AG10803 (cell line): ENCODE measurements at regions not wholly inside any gene's neighbourhood (a gene's known extent, or its start where the extent isn't known, plus 50 kb on each side); places are given as distances from the start of the nearest gene placed in this dataset.
"Not testable (repeated sequence)": the region's sequence is repeated elsewhere in the genome, so short reads cannot be mapped to it uniquely, and the experiment has no call there.

Source experiments
- DNase-seq: peaks from one replicate; pipeline ENCODE4 v3.0.0; 2010; ENCODE audit warnings: low read depth
- H3K4me3 ChIP-seq: 2 replicates; pipeline ENCODE4 v1.5.1; 2011; ENCODE audit warnings: mild to moderate bottlenecking, low read length, control low read depth
- CTCF ChIP-seq: conservative IDR thresholded peaks from 2 replicates; pipeline ENCODE4 v1.5.1; 2011; ENCODE audit warnings: mild to moderate bottlenecking, low read length, control low read depth, inconsistent platforms

GRCh38 chr3:18989237-18989795, 159.0 kb upstream of the KCNH8 start:
- H3K4me3 ChIP-seq, result no peak overlapping the region

DNA sequence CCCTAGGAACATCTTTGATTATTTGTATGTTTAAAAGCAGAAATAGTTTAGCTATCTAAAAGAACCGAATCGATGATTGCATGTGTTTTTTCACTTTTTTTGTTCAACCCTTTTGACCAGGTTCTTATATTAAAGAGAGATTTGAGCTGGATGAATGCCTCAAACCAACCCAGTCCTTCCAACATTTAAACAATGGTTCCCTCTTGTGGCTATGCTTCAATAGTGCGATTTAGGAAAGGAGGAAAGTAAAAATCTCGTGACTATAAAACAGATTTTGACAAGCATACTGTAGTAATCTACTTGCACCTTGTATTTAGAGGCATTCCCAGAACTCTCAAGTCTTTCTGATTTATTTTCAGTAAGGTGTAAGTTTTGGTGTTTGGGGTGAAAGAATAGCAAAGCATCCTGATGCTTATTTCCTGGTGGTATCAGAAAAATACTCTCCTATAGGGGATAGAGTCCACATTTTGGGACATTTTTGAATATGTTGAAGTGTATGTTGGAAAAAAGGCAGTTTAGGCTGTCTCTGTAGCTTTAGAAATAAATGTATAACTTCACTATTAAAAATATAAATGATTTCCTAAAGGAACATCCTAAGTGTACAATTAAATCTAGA, 159.6 kb upstream of the KCNH8 start:
- no peak overlapping the region for H3K4me3 ChIP-seq
- no peak for TF ChIP-seq CTCF
- DNase-seq, result no peak

More at GRCh38 chr3:18989237-18989795, 159.0 kb upstream of the KCNH8 start:
- DNase-seq, result no peak
- no peak for TF ChIP-seq CTCF

GRCh38 chr3:18987862-18988447, 160.4 kb upstream of the KCNH8 start:
- TF ChIP-seq CTCF, result no peak
- no peak for DNase-seq
- no peak overlapping the region for H3K4me3 ChIP-seq

DNA sequence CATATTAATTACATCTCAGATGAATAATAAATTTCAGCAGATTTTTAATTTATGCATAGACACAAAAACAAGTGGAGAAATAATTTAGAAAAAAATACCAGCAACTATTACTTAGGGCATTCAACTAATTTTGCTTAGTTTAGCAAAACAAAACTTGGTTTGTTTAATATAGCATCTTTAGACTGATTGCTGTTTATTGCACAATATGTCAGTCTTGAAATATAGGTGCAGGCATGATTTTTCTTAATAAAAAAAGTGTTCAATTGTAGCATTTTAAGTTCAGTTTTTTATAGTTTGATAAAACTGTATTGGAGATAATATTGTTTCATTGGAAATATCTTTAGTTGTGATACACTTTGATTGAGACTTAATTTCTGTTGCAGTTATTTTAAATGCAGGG, 161.2 kb upstream of the KCNH8 start:
- DNase-seq, result no peak
- no peak overlapping the region for H3K4me3 ChIP-seq
- TF ChIP-seq CTCF, result no peak

GRCh38 chr3:18982920-18983319, 165.4 kb upstream of the KCNH8 start:
- H3K4me3 ChIP-seq, result no peak overlapping the region
- no peak for TF ChIP-seq CTCF
- DNase-seq, result no peak

GRCh38 chr3:18976102-18976501, 172.2 kb upstream of the KCNH8 start:
- DNase-seq, H3K4me3 ChIP-seq: not testable (repeated sequence)

- TF ChIP-seq CTCF, result no peak
- H3K4me3 ChIP-seq, result no peak overlapping the region
- no peak for DNase-seq
These were observed 180.2 kb upstream of the KCNH8 start for GRCh38 chr3:18968120-18968519.
